Activated CD8-positive, alpha-beta T cell treated with anti-CD3 and anti-CD28 coated beads for 36 hours (primary cell): ENCODE measurements at regions not wholly inside any gene's neighbourhood (a gene's known extent, or its start where the extent isn't known, plus 50 kb on each side); places are given as distances from the start of the nearest gene placed in this dataset.

Experiments used
- ATAC-seq: fragments of 200-7000 bp; cut with Tn5 transposase; one replicate; pipeline ENCODE4 v1.10.0; 2021; ENCODE audit warnings: mild to moderate bottlenecking, moderate library complexity
- CTCF ChIA-PET: fragments of 350-600 bp; sonication (Branson Sonifier 250); formaldehyde crosslinking; loops from one replicate; lab custom pipeline; 2021; ENCODE audit warnings: antibody characterized with exemption; lab: Charles Lee
- POLR2A ChIA-PET: fragments of 350-600 bp; sonication (Branson Sonifier 250); formaldehyde crosslinking; loops from one replicate; lab custom pipeline; 2021; ENCODE audit warnings: antibody characterized with exemption; lab: Charles Lee
- DNase-seq: peaks from one replicate; pipeline ENCODE4 v3.0.0-alpha.2; 2020
- H3K27ac Mint-ChIP-seq: one replicate; pipeline ENCODE4 v1.8.0; 2021; ENCODE audit warnings: mild to moderate bottlenecking, mixed read lengths
- H3K27me3 Mint-ChIP-seq: one replicate; pipeline ENCODE4 v1.8.0; 2021; ENCODE audit warnings: mixed read lengths
- H3K36me3 Mint-ChIP-seq: one replicate; pipeline ENCODE4 v1.8.0; 2021; ENCODE audit warnings: low read depth, mixed read lengths
- H3K4me1 Mint-ChIP-seq: one replicate; pipeline ENCODE4 v1.8.0; 2021; ENCODE audit warnings: low read depth, mixed read lengths
- H3K4me3 Mint-ChIP-seq: one replicate; pipeline ENCODE4 v1.8.0; 2021; ENCODE audit warnings: mild to moderate bottlenecking, moderate library complexity, mixed read lengths
- H3K9me3 Mint-ChIP-seq: one replicate; pipeline ENCODE4 v1.8.0; 2021; ENCODE audit warnings: mixed read lengths
- CTCF ChIP-seq: fragments of 200-600 bp; IDR thresholded peaks from one replicate; pipeline ENCODE4 v1.8.0; 2022; ENCODE audit warnings: antibody characterized with exemption, mild to moderate bottlenecking
- intact Hi-C: fragments of 100-400 bp; cut with micrococcal nuclease; formaldehyde crosslinking; loops from one replicate; pipeline ENCODE4 v1.10.0; 2022

- intact Hi-C loops: no loop called here
- ATAC-seq: no peak
- Mint-ChIP-seq H3K9me3 (no peaks in the 10 kb centered on the region), H3K4me1 (no peaks in the 10 kb centered on the region), H3K27me3 (peaks cover 7% of the 10 kb centered on the region), H3K4me3 (no peak overlapping the region), H3K36me3 (no peaks in the 10 kb centered on the region), H3K27ac (no peak overlapping the region)
- ChIA-PET CTCF (no interaction called here), POLR2A (no interaction called here)
- no peak for DNase-seq
- no peak for TF ChIP-seq CTCF
These were observed 133.5 kb downstream of the ZNF621 start for GRCh38 chr3:40658305-40658704.

GRCh38 chr3:40660554-40660953 is 135.8 kb downstream of the ZNF621 start:
- intact Hi-C loops: no loop called here
- ATAC-seq: no peak
- no peaks in the 10 kb centered on the region for H3K9me3 Mint-ChIP-seq
- no peaks in the 10 kb centered on the region for H3K36me3 Mint-ChIP-seq
- no peak overlapping the region for H3K4me3 Mint-ChIP-seq
- TF ChIP-seq CTCF: no peak
- no peak overlapping the region for H3K27ac Mint-ChIP-seq
- no peaks in the 10 kb centered on the region for H3K4me1 Mint-ChIP-seq
- no peak for DNase-seq
- H3K27me3 Mint-ChIP-seq: peaks cover 7% of the 10 kb centered on the region
- POLR2A ChIA-PET: no interaction called here
- CTCF ChIA-PET: no interaction called here

GRCh38 chr3:40661284-40661683 is 136.5 kb downstream of the ZNF621 start:
- no peak overlapping the region for H3K27ac Mint-ChIP-seq
- H3K36me3 Mint-ChIP-seq: no peaks in the 10 kb centered on the region
- CTCF ChIA-PET: no interaction called here
- no peak for TF ChIP-seq CTCF
- peaks cover 7% of the 10 kb centered on the region for H3K27me3 Mint-ChIP-seq
- no peak for ATAC-seq
- H3K4me3 Mint-ChIP-seq: no peak overlapping the region
- DNase-seq: no peak
- POLR2A ChIA-PET: no interaction called here
- H3K4me1 Mint-ChIP-seq: no peaks in the 10 kb centered on the region
- intact Hi-C loops: no loop called here
- H3K9me3 Mint-ChIP-seq: no peaks in the 10 kb centered on the region

- Mint-ChIP-seq H3K4me3 (no peak overlapping the region), H3K36me3 (no peaks in the 10 kb centered on the region), H3K4me1 (no peaks in the 10 kb centered on the region), H3K9me3 (no peaks in the 10 kb centered on the region), H3K27me3 (peaks cover 2% of the 10 kb centered on the region), H3K27ac (no peak overlapping the region)
- intact Hi-C loops: no loop called here
- DNase-seq (no peak), ATAC-seq (no peak)
- no peak for TF ChIP-seq CTCF
- CTCF ChIA-PET: interaction anchor here (0.7 kb wide), 1 partner anchor 1123 kb away, joined by 3 read pairs; no protein-coding TSS in a partner anchor
- POLR2A ChIA-PET: no interaction called here
These were observed 138.5 kb downstream of the ZNF621 start for GRCh38 chr3:40663280-40663679.

GRCh38 chr3:40669176-40669575 is 144.4 kb downstream of the ZNF621 start:
- no peak overlapping the region for H3K27ac Mint-ChIP-seq
- H3K27me3 Mint-ChIP-seq: peaks cover 5% of the 10 kb centered on the region
- no peak for TF ChIP-seq CTCF
- no peak overlapping the region for H3K4me3 Mint-ChIP-seq
- CTCF ChIA-PET: no interaction called here
- POLR2A ChIA-PET: no interaction called here
- intact Hi-C loops: no loop called here
- DNase-seq (no peak), ATAC-seq (no peak)
- H3K36me3 Mint-ChIP-seq: no peaks in the 10 kb centered on the region
- no peaks in the 10 kb centered on the region for H3K4me1 Mint-ChIP-seq
- H3K9me3 Mint-ChIP-seq: no peaks in the 10 kb centered on the region
